ENCODE measurements at regions not wholly inside any gene's neighbourhood (a gene's known extent, or its start where the extent isn't known, plus 50 kb on each side); places are given as distances from the start of the nearest gene placed in this dataset.

DNA sequence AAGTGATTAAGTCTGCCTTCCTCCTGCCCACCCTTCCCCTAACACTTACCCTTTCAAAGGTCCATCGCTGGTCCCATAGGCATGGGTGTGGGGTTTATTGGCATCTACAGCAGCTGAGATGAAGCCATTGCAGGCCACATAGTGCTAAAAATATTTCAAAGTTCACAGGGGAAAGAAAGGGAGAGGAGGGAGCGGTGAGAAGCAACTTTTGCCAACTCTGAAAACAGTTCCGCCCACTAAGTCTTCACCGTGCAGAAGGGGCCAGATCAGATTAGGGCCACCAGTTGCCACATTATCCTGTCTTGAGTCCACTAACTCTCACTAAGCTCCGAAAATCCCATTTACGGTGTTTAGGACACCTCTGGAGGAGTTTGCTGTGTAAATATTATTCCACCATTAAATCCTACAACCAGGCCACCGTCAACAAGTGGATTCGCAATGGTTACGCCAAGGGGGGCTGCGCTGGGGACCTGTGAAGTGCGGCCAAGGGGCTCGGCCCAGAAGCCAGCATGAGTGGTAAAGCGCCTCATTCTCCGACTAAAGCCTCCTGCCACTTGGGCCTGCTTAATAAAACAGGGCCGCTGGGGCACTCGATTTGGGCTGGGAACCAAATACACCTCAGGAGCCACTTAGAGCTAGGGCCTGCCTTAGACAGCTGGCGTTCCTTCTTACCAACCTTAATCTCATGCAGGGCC, 534.9 kb downstream of the MIAT start:
- no peak for DNase-seq

DNA sequence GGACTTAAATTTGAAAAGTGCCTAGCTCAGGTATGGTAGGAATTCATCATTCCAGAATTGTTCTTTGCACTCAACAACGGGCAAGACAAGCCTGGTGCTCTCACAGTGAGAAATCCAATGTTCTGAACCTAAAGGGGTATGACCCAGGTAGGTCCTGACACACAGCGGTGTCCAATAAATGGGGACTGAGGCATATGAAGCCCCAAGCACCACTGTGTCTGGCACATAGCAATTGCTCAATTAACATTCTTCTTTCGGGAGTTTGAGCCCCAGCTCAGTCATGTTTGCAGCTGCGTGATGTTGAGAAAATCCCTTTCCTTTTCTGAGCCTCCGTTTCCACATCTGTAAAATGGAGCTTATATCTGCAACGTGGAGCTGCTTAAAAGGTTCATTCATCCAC, 535.8 kb downstream of the MIAT start:
- DNase-seq: no peak

DNA sequence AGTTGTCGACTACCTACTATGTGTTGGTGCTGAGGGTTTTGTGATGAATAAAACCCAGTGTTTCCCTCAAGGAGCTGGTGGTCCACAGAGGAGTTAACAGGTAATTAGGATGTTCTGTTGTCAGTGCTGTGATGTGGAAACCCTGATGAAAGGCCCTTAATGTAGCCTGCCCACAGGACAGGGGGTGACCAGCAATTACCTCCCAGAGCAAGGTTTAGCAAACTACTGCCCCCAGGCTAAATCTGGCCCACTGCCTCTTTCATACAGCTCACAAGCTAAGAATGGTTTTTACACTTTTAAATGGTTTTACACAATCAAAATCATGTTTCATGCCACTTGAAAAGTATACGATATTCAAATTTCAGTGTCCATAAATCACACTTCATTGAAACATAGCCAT, 536.2 kb downstream of the MIAT start:
- no peak for DNase-seq

DNA sequence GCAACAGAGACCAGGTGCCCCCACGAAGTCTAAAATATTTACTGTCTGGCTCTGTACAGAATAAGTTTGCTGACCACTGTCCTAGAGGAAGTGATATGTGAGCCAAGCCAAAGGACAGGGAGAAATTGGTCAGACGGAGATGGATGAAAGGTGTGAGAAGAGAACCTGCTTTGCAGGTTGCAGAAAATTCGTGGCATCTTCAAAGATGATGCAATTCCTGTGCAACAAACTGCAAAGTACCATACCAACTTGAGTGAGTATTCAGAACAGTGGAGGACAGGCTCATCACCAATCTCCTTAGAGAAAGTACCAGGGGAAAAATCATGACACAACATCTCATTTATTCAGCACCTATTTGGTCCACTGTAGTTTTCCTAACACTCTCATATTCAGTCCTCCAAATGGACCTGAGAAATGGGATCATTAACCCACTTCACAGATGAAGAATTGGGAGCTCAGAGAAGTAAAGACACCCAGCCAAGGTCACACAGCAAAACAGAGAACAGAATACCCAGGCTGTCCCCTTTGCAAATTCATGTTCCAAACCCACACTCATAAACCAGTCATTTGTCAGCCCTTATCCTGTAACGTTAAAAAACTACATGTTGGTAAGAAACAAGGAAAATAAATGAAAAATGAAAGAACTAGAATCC, 536.8 kb downstream of the MIAT start:
- DNase-seq: no peak

DNA sequence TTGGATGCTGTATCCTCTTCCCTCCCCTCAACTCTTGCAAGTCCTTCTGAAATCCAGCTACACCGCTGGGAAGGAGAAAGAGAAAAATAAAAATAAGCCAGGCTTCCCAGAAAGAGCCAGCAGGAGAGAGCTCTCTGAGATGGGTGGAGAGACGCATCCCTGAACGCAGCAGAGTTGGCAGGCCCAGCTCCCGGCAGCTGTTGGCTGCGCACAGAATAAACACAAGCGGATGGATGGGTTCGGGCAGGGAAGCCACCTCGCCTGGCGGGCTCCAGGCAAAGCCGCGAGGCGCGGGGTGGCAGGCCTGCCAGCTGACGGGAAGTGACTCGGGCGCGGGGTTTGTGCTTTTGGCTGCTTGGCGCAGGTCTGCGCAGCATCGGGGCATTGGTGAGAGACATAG, 537.7 kb downstream of the MIAT start:
- no peak for DNase-seq

DNA sequence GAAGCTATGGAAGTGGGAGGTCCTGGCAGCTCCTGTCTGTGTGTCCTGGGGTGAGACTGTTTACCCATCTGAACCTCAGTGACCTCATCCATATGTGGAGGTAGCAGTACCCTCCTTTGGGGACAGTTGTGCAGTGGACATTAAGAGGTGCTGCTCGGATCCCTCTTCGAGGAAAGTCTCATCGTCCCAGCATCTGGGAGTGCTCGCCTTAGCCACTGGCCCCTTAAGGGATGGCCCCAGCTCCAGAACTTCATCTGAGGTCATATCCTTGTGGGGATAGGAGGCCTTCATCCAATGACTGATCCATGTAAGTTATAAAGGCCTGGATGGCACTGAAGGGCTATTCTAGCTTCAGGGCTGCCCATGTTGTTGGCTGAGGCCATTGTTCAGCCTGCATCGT, 538.1 kb downstream of the MIAT start:
- DNase-seq: no peak

DNA sequence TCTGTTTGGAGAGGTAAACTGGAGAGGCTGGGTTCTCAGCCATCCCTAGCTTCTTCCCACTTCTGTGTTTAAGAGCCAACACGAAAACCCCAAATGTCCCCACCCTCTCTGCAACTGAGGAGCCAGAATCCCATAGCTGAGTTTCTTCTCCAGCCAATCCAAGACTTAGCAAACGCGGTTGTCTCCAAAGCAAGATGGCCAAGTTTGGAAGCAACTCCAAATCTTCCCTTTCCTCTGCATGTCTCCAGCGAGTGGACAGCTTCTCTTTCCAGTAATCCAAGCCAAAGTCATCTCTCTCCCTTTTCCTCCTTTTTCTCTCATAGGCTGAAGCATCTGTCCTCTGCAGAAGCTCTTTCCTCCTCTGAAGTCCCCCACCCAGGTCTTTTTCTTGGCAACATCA, 539.2 kb downstream of the MIAT start:
- DNase-seq: no peak

DNA sequence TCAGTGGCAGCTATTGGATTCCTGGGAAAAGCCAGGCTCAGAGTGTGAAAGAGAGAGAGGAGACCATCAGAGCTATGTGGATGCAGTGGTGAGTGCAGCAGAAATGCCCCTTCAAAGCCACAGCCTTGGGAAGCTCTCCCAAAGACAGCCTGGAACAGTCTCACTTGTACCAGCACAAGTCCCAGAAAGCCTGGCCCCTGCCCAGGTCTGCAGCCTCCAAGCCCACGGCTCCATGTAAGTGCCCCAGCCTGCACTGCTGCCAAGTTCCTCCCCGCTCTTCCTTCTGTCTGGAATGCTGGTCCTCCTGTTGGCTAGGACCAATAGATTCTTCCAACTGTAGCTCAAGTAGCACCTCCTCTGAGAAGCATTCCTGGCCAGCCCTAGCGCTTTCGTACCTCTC, 539.7 kb downstream of the MIAT start:
- DNase-seq: no peak

DNA sequence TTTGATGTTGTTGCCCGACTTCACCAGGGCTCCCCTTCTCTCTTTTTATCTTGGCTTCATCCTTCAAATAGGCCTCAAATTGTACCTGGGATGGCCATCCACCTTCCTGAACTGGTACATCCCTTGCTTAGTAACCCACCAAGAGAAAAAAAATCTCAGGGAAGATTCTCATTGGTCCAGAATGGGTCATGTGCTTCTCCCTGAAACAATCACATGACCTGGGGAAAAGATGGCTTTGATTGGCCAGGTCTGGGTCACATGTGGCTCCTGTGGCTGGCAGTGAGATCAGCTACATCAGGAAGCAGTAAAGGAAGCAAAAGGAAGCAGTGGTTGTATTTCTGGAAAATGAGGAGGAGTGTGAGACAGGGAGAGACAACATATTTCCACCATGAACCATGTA, 540.2 kb downstream of the MIAT start:
- DNase-seq: no peak

DNA sequence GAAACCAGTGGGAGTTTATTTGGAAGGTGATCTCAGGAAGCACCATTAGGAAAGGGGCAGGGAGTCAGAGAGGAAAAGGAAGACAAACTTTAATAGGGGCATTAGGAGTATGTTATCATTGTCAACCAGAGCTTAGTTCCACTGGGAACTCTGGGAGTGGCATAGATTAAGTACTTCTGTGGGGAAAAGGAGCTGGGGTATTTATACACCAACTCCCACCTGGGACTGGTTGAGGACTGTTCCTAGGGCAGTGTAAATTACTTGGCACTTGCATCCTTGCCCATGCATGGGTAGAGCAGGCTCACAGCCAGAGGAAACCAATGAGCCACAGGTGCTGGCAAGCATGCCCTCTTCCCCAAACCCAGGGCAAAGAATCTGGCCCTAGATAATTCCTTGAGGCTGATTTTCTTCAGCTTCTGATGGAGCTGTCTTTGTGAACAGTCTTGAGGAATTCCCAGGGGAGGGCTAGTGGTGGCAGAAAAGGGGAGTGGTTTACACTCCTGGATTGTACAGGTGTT, 541.2 kb downstream of the MIAT start:
- DNase-seq: no peak

DNA sequence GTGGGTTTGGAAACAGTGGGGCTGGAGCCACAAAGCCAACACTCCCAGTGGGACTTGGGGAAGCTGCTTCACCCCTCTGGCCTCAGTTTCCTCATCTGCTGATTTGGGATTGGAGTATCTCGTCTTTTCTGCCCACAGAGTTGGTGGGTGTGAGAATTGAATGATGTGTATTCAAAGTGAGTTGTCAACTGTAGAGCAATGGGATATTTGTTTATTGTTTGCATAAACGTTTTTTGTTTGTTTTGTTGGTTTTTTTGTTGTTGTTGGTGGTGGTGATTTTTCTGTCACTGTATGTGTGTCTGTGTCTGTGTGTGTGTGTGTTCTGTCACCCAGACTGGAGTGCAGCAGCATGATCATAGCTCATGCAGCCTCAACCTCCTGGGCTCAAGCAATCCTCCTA, 542.0 kb downstream of the MIAT start:
- DNase-seq: no peak

DNA sequence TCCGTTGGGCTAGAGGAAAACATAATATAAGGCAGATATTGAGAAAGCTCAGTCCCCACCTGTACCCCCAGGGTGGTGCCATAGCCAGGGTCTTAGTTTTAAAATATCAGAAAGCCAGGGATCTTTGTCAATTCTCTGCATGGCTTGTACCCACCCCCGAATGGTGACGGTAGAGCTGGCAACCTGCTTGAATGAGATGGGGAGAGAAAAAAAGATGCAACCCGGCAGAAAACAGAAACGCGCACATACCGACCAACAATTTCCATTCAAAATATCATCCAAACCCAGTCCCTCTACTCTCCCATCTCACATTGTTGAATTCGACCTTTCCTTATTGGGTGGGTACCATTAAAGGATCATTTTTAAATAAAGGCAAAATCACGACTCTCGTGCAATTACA, 543.9 kb downstream of the MIAT start:
- no peak for DNase-seq

DNA sequence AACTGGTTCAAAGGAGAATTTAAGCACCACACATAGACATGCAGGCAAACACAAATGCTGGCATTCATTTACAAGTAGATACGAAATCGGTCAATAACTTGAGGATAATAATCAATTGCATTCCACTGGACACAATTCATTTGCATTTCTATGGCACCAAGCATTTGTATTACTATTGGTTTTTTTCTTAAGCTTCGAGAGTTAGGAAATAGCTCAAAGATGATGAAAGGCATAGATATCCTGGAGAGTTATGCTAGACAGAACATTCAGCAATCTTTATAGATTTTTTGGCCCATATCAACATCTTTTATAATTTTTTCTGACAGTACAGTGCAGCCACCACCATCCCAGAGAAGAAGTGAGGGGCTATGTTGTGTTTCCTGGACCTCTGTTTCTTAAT, 544.4 kb downstream of the MIAT start:
- DNase-seq: no peak

DNA sequence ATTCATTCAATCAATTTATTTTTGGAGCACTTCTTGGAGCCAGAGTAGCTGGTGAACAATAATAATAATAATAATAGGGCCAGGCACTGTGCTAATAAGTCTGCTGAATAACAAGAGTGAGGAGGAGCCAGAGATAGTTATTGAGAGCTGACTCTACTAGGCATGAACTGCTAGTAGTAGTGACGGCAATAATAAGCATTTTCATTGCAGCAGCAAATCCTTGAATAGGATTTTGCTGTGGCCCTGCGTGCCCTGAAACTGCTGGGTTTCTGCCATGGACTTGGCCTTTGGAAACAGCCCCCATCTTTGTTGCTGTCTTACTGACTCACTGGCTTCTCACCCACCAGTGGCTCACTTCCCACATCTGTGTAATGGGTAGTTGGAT, 545.9 kb downstream of the MIAT start:
- no peak for DNase-seq

DNA sequence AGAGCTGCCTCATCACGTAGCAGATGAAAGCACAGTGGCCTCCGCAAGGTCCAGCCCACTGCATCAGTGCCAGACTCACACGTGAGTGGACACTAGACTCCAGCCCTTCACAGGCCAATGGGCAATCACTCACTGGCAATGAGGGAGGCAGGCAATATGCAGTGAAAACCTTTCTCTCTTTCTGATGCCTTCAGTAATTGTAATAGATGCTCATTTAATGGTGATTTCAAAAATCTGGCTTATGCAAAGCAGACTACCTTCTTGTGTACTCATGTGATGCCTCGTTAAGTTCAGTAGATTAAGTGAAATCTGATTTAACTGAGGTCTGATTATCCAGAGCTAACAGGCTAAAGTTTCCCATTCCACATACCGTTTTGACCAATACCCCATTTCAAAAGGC, 546.9 kb downstream of the MIAT start:
- DNase-seq: no peak

DNA sequence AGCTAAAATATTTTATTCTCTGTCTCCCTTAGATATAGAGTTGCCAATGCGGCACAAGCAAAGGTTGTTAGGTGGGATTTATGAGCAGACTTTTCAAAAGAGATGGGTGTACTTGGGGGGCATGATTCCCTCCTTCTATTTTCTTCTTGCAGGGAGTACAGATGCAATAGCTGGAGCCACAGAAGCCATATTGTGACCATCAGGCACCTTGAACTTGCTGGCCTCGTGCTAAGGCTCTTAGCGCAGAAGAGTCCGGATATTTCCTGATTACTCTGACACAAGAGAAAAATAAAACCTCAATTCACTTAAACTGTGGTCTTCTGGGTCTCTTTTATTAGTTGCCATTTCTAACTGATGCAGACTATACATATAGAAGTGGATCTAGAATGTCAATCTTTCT, 547.4 kb downstream of the MIAT start:
- DNase-seq: no peak

DNA sequence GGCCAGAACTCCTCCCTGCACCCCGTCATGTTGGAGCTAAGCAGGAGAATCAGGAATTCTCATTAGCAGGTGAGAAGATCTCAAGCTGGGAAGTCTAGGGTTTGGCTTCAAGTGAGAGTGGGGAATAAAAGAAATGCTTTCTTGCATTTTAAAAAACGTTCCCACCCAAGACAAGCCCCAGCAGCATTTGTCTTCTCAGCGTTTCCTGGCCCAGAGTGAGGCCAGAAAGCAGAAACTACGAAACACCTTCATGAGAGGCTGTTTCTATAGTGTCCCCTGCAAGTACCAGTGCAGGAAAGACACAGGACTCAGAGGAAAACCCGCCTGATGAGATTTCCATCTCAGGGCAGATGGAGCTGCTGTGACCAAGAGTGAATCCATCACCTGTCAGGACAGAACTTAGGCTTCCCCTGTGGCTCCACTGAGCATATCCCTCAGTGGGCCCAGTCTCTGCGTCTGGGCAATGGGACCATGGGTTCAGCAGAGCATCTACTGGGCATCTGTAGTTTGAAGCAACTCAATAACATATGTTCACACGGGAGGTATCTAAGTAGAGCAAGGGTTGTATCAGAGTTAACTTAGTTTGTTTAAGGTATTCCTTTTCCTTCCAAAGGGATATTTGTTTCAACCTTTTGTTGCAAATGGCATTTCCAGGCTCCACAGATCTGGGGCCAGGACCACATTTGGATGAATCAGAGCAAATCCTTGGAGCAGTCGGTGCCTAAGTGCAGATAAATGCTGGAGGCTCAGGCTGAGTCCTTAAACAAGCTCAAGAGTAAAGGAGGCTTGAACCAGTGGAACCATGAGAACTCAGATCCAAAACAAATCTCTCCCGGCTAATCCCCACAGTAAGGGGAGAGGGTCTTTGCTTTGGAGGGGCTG, 548.3 kb downstream of the MIAT start:
- no peak for DNase-seq

DNA sequence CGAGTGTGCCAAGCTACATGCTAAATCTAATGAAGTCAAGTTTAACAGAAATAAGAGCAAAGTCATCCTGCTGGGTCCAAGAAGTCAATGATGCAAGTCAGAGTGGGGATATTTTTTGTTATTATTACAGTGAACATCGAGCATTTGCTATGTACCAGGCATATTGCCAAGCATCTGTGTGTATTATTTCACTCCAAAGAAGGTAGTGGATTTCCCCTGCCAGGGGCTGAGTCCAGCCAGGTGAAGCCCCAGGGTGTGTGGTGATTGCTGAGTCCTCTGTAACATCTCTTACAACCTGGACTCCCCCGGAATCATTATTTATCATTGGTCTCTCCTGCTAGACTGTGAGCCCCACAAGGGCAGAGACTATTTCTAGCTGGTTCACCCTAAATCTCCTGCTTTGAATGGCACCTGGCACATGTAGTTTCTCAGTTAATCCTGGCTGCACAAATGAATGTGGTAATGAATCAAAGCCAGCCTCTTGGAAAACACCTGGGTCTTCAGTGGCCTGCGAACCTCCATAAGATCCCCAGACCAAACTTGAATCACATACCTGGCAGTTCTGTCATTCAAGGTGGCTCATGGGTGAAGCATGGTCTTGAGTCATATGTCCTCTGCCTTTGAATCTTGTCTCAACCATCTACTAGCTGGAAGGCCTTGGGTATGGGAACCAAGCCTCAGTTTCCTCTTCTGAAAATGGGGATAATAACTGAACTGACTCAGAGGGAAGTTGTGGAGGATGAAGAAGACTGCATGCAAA, 549.2 kb downstream of the MIAT start:
- no peak for DNase-seq

DNA sequence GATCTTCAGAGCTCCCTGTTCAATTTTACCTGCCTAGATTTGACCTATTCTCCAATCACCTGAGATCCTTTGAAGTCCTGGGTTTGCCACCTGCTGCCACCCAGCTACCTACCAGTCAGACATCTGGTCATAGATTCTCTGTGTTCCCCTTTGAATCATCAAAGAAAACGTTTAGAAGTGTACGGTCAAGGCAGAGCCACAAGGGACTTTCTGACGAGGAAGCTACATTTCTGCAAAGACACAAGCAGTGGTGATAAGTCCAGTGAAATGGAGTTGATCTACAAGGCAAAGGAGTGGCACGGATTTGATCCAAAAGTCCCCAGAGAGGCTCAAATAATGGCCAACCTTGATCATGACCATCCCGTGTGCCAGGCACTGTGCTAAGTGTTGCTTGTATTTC, 549.9 kb downstream of the MIAT start:
- no peak for DNase-seq

DNA sequence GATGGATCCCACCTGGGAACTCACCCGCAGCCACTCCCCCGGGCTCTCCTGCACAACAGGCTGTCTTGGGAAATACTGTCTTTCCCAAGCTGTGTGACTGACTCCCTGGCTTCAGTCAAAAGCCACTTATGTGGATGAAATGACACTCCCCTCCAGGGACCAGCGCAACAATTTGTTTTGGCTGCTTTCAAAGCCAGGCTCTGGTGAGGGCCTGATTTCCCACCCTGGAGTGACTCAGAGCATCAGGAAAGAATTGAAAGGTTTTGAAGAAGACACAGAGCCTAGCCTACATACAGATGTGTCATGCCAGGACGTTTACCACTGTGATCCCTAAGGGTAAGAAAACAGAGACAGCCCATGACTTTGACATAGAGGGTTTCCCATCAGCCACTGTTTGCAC, 550.5 kb downstream of the MIAT start:
- DNase-seq: no peak

DNA sequence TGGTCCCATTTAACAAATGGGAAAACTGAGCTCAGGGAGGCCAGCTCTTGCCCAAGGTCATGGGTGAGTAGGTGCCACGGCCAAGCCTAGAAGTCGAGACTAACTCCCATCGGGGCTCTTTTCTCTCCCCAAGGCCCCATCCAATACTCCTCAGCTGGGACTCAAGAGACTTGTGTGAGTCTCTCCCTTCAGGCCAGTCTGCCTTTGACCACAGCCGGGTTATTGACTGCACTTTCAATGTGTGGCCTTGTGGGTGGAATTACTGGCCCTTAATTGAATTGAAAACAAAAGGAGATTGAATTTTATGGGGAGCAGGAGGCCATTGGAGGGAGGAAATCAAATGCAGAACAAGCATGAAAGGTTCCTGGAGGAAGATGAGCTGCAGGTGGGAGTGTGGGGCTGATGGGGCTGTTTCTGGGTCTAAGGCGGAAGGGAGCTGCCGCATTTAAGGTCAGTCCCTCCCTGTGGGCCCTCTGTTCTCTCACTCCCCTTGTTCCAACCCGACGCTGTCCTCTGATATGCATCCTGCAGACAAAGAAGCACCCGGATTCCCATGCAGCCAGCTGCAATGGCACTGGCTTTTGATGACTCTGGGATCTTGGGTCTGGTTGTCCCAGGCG, 552.8 kb downstream of the MIAT start:
- no peak for DNase-seq

DNA sequence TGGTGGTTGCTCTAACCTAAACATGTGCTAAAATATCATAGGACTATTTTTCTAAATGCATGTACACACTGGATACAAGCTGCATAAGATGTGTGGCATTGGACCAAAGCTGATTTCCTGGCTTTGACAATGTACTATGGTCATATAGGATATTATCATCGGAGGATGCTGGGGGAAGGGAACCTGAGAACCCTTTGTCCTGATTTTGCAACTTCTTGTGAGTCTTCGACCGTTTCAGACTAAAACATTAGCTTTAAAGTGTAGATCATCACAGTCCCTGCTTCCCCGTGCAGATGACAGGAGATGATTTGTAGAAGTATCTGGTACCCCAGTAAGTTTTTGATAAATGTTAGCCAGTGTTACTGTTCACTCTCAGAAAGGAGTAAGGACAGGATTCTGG, 554.7 kb downstream of the MIAT start:
- no peak for DNase-seq

Measured in activated CD4-positive, alpha-beta T cell treated with anti-CD3 and anti-CD28 coated beads, Interleukin-2, Interleukin-6, amounts not matched to agents 100 ng/mL and 50 ng/mL, durations not matched to agents 16 hours and 8 hours (primary cell).